ENCODE measurements at regions not wholly inside any gene's neighbourhood (a gene's known extent, or its start where the extent isn't known, plus 50 kb on each side); places are given as distances from the start of the nearest gene placed in this dataset.

DNA sequence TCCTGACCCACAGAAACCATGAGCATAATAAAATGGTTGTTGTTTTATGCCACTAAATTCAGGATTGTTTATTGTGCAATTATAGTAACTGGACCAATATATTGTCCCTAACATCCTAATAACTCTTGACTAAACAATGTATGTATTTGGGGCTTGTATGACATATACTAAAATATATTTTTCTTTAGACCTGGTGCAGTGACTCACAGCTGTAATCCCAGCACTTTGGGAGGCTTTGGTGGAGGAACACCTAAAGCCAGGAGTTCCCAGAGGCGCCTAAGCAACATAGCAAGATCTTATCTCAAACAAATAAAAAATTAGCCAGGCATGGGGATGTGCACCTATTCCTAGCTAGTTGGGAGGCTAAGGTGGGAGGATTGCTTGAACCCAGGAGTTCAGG lies 180.4 kb downstream of the SUCNR1 start:
- no peak for DNase-seq

DNA sequence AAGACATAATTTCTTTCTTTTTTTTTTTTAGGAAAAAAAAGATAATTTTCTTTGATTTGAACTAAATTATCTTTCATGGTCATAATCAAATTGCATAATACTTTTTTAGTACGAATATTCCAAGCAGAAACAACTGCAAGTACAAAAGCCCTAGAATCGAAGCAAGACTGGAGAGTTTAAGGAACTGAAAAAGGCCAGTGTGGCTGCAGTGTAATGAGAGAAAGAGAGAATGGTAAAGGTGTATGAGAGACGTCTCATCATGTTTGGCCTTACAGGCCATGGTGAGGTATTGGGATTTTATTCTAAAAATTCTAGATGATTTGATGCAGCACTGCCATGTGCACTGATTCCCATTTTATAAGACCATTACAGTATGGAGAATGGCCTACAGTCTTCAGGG lies 180.9 kb downstream of the SUCNR1 start:
- no peak for DNase-seq

GRCh38 chr3:152056073-152056472 lies 182.6 kb downstream of the SUCNR1 start:
- DNase-seq: no peak

DNA sequence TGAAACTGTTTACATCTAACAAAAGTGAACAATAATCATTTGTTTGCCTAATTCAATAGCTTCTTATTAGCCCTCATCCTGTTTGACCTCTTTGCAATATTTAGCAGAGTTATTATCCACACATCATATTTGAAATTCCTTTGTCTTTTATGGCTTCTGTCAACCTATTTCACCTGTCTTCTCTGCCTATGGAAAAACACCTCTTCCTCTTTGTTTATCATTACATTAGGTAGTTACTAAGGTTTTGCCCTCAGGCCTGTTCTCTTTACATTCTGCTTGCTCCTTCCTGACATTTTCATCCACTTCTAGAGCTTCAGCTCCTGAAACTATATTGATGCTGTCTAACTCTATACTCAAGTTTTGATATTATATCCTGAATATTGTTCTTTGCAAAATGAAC lies 183.0 kb downstream of the SUCNR1 start:
- DNase-seq: no peak

DNA sequence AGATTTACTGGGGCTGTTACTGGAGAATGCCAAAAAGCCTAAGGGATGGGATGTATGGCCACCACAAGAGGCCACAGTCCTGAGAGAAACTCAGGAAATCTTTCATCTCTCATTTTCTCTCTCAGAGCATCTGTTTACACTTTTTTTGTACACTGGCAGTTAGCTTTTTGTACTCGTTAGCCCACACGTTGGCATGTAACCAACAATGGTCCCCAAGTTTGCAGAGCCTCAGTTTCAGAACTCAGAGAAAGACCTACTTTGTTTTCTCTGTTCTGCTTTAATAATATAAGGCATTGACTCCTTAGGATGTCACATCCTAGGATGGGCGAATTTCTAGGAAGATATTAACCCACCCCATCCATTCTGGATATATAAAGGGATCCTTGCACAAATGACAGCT lies 183.5 kb downstream of the SUCNR1 start:
- no peak for DNase-seq

- no peak for DNase-seq
Observed at GRCh38 chr3:152058856-152059255, 185.4 kb downstream of the SUCNR1 start.

- DNase-seq: no peak
Observed at GRCh38 chr3:152060701-152061100, 187.3 kb downstream of the SUCNR1 start.

- no peak for DNase-seq
Observed at GRCh38 chr3:152061296-152061695, 187.9 kb downstream of the SUCNR1 start.

GRCh38 chr3:152069871-152070270 lies 196.4 kb downstream of the SUCNR1 start:
- DNase-seq: no peak

DNA sequence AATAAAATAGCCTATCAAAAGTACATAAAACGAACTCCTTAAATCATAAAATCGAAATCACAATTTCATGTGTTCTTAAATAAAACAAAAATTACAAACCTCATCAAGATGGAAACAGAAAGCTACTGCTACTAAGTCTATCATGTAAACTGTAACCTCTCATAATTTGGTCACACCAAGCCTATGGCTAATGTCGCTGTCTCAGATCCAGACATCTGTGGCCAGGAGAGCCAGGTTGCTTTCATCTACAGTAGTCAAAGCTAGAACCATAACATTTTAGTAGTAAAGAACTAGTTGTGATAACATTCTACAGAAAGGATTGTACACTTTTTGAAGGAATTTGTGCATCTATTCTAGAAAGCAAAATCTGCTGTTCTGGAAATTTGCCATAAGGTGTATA lies 197.4 kb upstream of the MBNL1 start:
- no peak for DNase-seq

DNA sequence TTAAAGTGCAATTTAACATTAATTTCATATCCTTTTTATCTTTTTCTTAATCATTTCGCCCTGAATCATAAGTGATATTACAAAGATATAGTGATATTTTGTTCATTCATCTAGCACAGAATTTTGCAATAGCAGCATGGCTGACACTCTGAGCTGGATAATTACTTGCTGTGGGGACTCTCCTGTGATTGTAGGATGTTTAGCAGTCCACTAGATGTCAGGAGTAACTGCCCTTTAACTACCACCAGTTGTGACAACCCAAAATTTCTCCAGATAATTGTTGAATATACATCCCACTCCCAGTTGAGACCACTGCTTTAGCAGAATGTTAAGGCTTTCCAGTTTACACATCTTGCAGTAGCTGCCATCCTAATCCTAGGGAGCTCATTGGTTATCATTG lies 196.8 kb upstream of the MBNL1 start:
- no peak for DNase-seq

DNA sequence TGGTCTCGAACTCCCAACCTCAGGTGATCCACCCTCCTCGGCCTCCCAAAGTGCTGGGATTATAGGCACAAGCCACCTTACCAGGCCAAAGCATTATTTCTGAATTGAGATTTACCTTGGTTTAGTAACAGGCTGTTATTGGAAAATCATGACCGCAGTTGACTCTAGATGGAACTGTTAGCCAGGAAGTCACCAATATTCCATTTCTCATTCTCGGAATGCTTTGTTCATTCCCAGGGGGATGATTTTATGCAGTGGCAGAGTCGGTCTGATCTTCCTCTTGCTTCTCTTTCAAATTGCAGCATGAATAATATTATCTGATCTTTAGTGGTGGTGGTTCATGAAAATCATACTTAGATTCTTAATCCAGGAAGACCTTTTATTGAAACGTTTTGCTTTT lies 195.5 kb upstream of the MBNL1 start:
- DNase-seq: no peak

DNA sequence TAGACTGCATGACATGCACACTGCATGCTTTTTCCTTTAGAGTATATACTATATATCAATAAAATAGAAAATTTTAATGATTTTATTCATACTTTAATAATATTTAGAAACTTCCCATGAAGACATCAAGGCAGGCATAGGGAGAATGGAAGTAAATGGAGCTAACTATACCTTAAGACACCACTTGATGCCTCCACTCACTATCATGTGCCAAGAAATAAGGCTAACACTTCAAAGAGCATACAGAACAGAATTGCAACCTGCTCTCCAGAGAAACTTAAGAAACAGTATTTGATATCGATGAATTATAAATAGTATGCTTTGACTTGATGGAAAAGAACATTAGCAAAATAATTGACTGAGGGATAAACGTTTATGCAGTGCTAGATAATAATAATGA lies 192.6 kb upstream of the MBNL1 start:
- no peak for DNase-seq

- DNase-seq: no peak
Observed at GRCh38 chr3:152079980-152080379, 188.7 kb upstream of the MBNL1 start.

GRCh38 chr3:152083135-152083534 lies 185.6 kb upstream of the MBNL1 start:
- no peak for DNase-seq

GRCh38 chr3:152084441-152085158 lies 184.1 kb upstream of the MBNL1 start:
- no peak for DNase-seq

DNA sequence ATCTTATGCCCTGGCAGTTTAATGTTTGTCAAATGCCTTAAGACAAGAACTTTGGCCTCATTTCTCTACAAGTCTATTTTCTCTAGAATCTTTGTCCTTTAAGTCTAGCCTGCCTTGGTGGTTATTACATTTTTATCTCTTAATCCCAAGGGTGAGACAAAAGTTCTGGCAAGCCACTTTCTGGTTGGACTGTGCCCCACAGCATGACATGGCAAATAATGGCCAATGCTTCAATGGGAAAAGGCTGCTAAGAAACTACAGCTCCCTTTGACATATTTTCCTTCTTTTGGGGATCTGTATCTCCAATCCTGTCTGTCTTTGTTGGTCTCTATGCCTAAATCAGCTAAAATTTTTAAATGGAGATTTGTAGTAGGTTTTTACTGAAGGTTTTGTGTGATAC lies 181.6 kb upstream of the MBNL1 start:
- no peak for DNase-seq

- no peak for DNase-seq
Observed at GRCh38 chr3:152089528-152089927, 179.2 kb upstream of the MBNL1 start.

GRCh38 chr3:152091725-152092124 lies 177.0 kb upstream of the MBNL1 start:
- no peak for DNase-seq

DNA sequence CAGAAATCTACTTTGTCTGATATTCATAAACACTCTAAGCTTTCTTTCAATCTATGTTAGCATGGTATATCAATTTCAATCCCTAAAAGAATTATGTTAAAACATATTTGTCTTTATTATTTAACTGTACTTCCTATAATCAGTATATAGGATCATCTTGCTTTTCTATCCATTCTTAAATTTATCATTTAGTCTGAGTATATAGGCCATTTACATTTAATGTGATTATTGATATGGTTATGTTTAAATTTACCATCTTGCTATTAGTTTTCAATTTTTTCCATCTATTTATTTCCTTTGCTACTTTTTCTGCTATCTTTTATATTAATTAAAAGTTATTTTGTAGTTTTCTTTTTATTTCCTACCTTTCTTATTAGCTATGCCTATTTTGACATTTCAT lies 174.8 kb upstream of the MBNL1 start:
- DNase-seq: no peak

- no peak for DNase-seq
Observed at GRCh38 chr3:152094406-152094805, 174.3 kb upstream of the MBNL1 start.

DNA sequence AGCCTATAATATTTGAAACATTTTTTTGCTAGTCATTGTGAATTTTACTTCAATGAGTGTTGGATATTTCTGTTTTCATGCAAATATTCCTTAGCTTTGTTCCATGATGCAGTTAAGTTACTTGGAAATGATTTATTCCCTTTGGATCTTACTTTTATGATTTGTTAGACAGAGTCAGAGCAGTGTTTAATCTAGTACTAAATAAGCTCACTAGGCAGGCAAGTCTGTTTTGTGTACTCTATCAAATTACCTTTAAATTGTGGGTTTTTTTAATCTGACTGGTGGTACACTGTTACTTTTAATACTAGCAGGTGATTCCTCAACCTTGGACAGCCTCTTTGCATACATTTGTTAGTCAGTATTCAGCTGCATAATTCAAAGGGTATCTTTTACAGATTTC lies 173.3 kb upstream of the MBNL1 start:
- DNase-seq: no peak

GRCh38 chr3:152096280-152096906 lies 172.3 kb upstream of the MBNL1 start:
- no peak for DNase-seq

GRCh38 chr3:152097120-152097519 lies 171.6 kb upstream of the MBNL1 start:
- DNase-seq: no peak
